NT2/D1 (cell line): ENCODE measurements at regions not wholly inside any gene's neighbourhood (a gene's known extent, or its start where the extent isn't known, plus 50 kb on each side); places are given as distances from the start of the nearest gene placed in this dataset.

Experiments
- YY1 ChIP-seq: IDR thresholded peaks from 2 replicates; pipeline ENCODE4 v1.6.1; 2011; ENCODE audit not compliant: insufficient read length, insufficient read depth
- ZNF274 ChIP-seq: IDR thresholded peaks from 2 replicates; pipeline ENCODE4 v1.6.1; 2011; ENCODE audit warnings: mild to moderate bottlenecking, low read depth, low read length

DNA sequence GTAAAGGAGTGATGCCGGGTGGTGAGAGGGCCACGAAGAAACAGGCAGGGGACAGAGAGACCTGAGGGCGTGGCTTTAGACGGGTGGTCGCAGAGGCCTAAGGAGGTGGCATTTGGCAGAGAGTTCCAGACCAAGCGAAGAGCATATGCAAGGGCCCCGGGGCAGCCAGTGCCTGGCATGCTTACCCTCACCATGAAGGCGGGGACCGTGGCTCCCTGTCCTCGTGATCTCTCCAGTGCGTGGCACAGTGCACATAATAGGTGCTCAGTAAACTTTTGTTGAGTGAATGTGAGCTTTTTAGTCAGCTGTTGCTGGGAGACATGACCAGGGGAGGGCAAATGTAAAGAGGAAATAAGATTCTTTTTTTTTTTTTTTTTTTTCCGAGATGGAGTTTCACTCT lies 245.6 kb upstream of the GSE1 start:
- TF ChIP-seq YY1 = no peak
- TF ChIP-seq ZNF274 = no peak
